A549 (cell line): ENCODE measurements at regions not wholly inside any gene's neighbourhood (a gene's known extent, or its start where the extent isn't known, plus 50 kb on each side); places are given as distances from the start of the nearest gene placed in this dataset.
A peak's percentile ranks its signal among the peaks of the same experiment; 100 is the strongest.

Experiments
- ATAC-seq, 2 experiments: fragments of 200-7000 bp in 1 of 2; fragments of >200 bp in 1 of 2; cut with Nextera tagmentation in 1 of 2; cut with Tn5 transposase in 1 of 2; 3 replicates each; pipeline versions ENCODE4 v1.8.0 to v1.9.1; 2018 to 2020; ENCODE audit warnings: mild to moderate bottlenecking in 1 of 2, moderate library complexity in 1 of 2
- CTCF ChIA-PET: fragments of 300-600 bp; sonication (Branson Sonifier 250); formaldehyde crosslinking; extraction: SDS; loops from one replicate; lab custom pipeline; 2021; ENCODE audit warnings: antibody characterized with exemption, inconsistent platforms; lab: Yijun Ruan, JAX
- POLR2A ChIA-PET: fragments of 350-600 bp; formaldehyde crosslinking; extraction: SDS; loops from one replicate; lab custom pipeline; 2021; ENCODE audit warnings: antibody characterized with exemption, inconsistent platforms; lab: Yijun Ruan, JAX
- DNase-seq, 2 experiments: peaks; one replicate each; pipeline versions ENCODE4 v3.0.0 to v3.0.0-alpha.2; 2011 to 2016; ENCODE audit warnings: low read depth in 1 of 2, low spot score in 1 of 2
- FAIRE-seq: peaks from 2 replicates; lab custom pipeline; 2011; peaks lifted over from hg19 to GRCh38; lab: Jason Lieb, UNC
- H3K27ac ChIP-seq, 2 experiments: fragments of >200 bp; sonication (Bioruptor Twin); formaldehyde crosslinking; 3 replicates each; pipeline ENCODE4 v1.5.1; 2016 to 2017
- H3K4me1 ChIP-seq: fragments of >200 bp; sonication (Bioruptor Twin); formaldehyde crosslinking; 3 replicates; pipeline ENCODE4 v1.6.1; 2016
- H3K4me2 ChIP-seq: fragments of >200 bp; sonication (Bioruptor Twin); formaldehyde crosslinking; 3 replicates; pipeline ENCODE4 v1.6.1; 2016
- H3K4me3 ChIP-seq: fragments of >200 bp; sonication (Bioruptor Twin); formaldehyde crosslinking; 3 replicates; pipeline ENCODE4 v1.5.1; 2016
- H3K9me3 ChIP-seq: fragments of >200 bp; sonication (Bioruptor Twin); formaldehyde crosslinking; 3 replicates; pipeline ENCODE4 v1.6.1; 2016
- ATOH8 ChIP-seq: fragments of 250-450 bp; sonication (Bioruptor Pico); IDR thresholded peaks from 2 replicates; pipeline ENCODE4 v1.5.0; 2020; ENCODE audit warnings: low read depth, mild to moderate bottlenecking, moderate library complexity
- BCL3 ChIP-seq: fragments of >200 bp; sonication (Bioruptor Twin); formaldehyde crosslinking; IDR thresholded peaks from 3 replicates; pipeline ENCODE4 v1.6.1; 2016
- CEBPB ChIP-seq, 2 experiments: fragments of >200 bp in 1 of 2; sonication (Bioruptor Twin) in 1 of 2; formaldehyde crosslinking in 1 of 2; IDR thresholded peaks; 2 replicates each; pipeline ENCODE4 v1.6.1; 2012 to 2016
- CTCF ChIP-seq: fragments of >200 bp; sonication (Bioruptor Twin); formaldehyde crosslinking; IDR thresholded peaks from 3 replicates; pipeline ENCODE4 v1.5.1; 2016
- EHF ChIP-seq: fragments of 250-450 bp; sonication (Bioruptor Pico); IDR thresholded peaks from 2 replicates; pipeline ENCODE4 v1.5.0; 2020; ENCODE audit warnings: mild to moderate bottlenecking
- EHMT2 ChIP-seq: fragments of 200-600 bp; sonication (generic); IDR thresholded peaks from 2 replicates; pipeline ENCODE4 v1.6.1; 2016; ENCODE audit warnings: antibody characterized with exemption, low read depth, mild to moderate bottlenecking, moderate library complexity
- ELK1 ChIP-seq: fragments of 150-350 bp; IDR thresholded peaks from 2 replicates; pipeline ENCODE4 v1.6.1; 2014; ENCODE audit warnings: low read depth, mild to moderate bottlenecking, low read length
- FOXS1 ChIP-seq: fragments of 250-450 bp; sonication (Bioruptor Pico); IDR thresholded peaks from 2 replicates; pipeline ENCODE4 v1.5.0; 2020; ENCODE audit warnings: mild to moderate bottlenecking, moderate library complexity
- HDAC2 ChIP-seq: fragments of 200-600 bp; sonication (generic); IDR thresholded peaks from 2 replicates; pipeline ENCODE4 v1.6.1; 2016
- HOXB5 ChIP-seq: fragments of 250-450 bp; sonication (Bioruptor Pico); IDR thresholded peaks from 2 replicates; pipeline ENCODE4 v1.5.0; 2020; ENCODE audit warnings: mild to moderate bottlenecking, moderate library complexity
- JUNB ChIP-seq: fragments of >200 bp; sonication (Bioruptor Twin); formaldehyde crosslinking; IDR thresholded peaks from 2 replicates; pipeline ENCODE4 v1.6.1; 2016
- KDM5A ChIP-seq: fragments of 200-600 bp; sonication (generic); IDR thresholded peaks from 2 replicates; pipeline ENCODE4 v1.6.1; 2016; ENCODE audit warnings: antibody characterized with exemption, mild to moderate bottlenecking
- MAFK ChIP-seq: fragments of 450-650 bp; IDR thresholded peaks from 2 replicates; pipeline ENCODE4 v1.6.1; 2014; ENCODE audit not compliant: partially characterized antibody
- MAX ChIP-seq: IDR thresholded peaks from 2 replicates; pipeline ENCODE4 v1.6.1; 2012
- MYC ChIP-seq: IDR thresholded peaks from 2 replicates; pipeline ENCODE4 v1.6.1; 2012; ENCODE audit warnings: mild to moderate bottlenecking, inconsistent platforms, low read length, improper control_type of control experiment, borderline replicate concordance
- NR3C1 ChIP-seq: fragments of >200 bp; sonication (Bioruptor Twin); formaldehyde crosslinking; IDR thresholded peaks from 3 replicates; pipeline ENCODE4 v1.6.1; 2017
- PHF8 ChIP-seq: fragments of 200-600 bp; sonication (generic); IDR thresholded peaks from 2 replicates; pipeline ENCODE4 v1.6.1; 2016; ENCODE audit warnings: low read depth, mild to moderate bottlenecking, antibody characterized with exemption, moderate library complexity, borderline replicate concordance
- RAD21 ChIP-seq, 2 experiments: fragments of >200 bp in 1 of 2; sonication (Bioruptor Twin) in 1 of 2; formaldehyde crosslinking in 1 of 2; IDR thresholded peaks in 1 of 2; conservative IDR thresholded peaks in 1 of 2; 2 replicates in 1 of 2; 3 replicates in 1 of 2; pipeline ENCODE4 v1.6.1; 2012 to 2018; ENCODE audit warnings: inconsistent platforms in 1 of 2
- RARB ChIP-seq: fragments of 250-450 bp; sonication (Bioruptor Pico); IDR thresholded peaks from 2 replicates; pipeline ENCODE4 v1.8.0; 2021; ENCODE audit warnings: mild to moderate bottlenecking, moderate library complexity
- RFX5 ChIP-seq: fragments of 450-650 bp; IDR thresholded peaks from 2 replicates; pipeline ENCODE4 v1.7.1; 2014; ENCODE audit warnings: antibody characterized with exemption, mild to moderate bottlenecking, moderate library complexity
- RNF2 ChIP-seq: fragments of 200-600 bp; sonication (generic); IDR thresholded peaks from 2 replicates; pipeline ENCODE4 v1.6.1; 2016; ENCODE audit warnings: low read depth, mild to moderate bottlenecking, antibody characterized with exemption, moderate library complexity, borderline replicate concordance
- SMC3 ChIP-seq: fragments of >200 bp; sonication (Bioruptor Twin); formaldehyde crosslinking; IDR thresholded peaks from 3 replicates; pipeline ENCODE4 v1.6.1; 2018; ENCODE audit warnings: inconsistent platforms
- TP53 ChIP-seq: fragments of 250-450 bp; sonication (Bioruptor Pico); IDR thresholded peaks from 2 replicates; pipeline ENCODE4 v1.5.0; 2021; ENCODE audit warnings: mild to moderate bottlenecking, moderate library complexity
- USF2 ChIP-seq: fragments of 450-650 bp; IDR thresholded peaks from 2 replicates; pipeline ENCODE4 v1.6.1; 2014; ENCODE audit warnings: antibody characterized with exemption
- ZSCAN20 ChIP-seq: fragments of 250-450 bp; sonication (Bioruptor Pico); IDR thresholded peaks from 2 replicates; pipeline ENCODE4 v1.8.0; 2022; ENCODE audit warnings: mild to moderate bottlenecking, moderate library complexity
- WGBS: methylation state at CpG from one replicate; pipeline ENCODE4 v1.1.6; 2017; ENCODE audit errors: missing lambda C conversion rate; 5-methylcytosine and 5-hydroxymethylcytosine counted together
- TF ChIP-seq, protein P1 (sequence below): fragments of >200 bp; sonication (Bioruptor Twin); formaldehyde crosslinking; IDR thresholded peaks from 2 replicates; pipeline ENCODE4 v1.6.1; 2016

DNA sequence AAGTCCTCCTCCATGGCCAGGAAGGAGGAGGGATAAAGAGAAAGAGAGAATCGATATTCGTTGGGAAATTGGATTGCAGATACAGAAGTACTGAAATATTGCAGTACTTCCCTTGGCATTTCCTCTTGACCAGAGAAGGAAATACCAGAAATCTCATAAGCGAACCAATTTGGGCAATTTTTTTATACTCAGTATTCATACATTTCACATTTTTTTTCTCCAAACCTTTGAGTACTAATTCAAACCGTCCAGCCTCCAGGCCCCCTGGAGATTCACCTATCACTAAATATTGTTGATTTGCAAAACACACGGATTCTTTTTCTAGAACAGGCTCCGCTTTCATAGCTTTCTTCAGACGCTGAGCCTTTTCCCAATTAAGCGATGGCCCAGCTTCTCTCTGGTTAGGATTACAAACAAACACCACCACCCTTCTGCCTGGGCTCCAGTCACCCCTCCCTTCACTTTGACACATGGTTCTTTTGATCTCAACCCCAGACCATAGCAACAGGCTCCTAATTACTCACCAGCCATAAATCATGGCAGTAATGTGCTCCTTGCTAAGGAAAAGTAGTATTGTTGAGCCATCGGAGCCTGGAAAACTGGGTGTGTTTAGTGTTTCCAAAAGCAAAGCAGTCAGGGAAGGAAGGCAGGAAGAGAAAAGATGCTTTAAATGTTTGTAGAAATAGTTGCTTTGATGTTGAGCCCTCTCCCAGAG lies 138.4 kb upstream of the CCDC68 start:
- Histone ChIP-seq H3K4me2 (0 out of 3 replicates have a peak overlapping the region, but pooled peaks have one; percentile 17), H3K4me1 (peaks cover 40% of the 10 kb centered on the region), H3K27ac (peak overlapping the region in 1 of 2 experiments; percentile 22; a peak in 3 of 6 replicates), H3K4me3 (no peak overlapping the region), H3K9me3 (no peaks in the 10 kb centered on the region)
- DNase-seq (peak in 1 of 2 experiments; percentile 21), ATAC-seq (no peak), FAIRE-seq (no peak)
- TF ChIP-seq SMC3 (no peak), CEBPB (IDR thresholded peaks at IDR 0.05) (no peak), HDAC2 (no peak), ZSCAN20 (no peak), TP53 (CRISPR knock-in tag) (no peak), RAD21 (conservative IDR thresholded peaks at IDR 0.05 in 1 of 2, IDR thresholded peaks at IDR 0.05 in 1 of 2) (no peak), MAFK (no peak), RARB (no peak), MYC (no peak), NR3C1 (no peak), FOXS1 (no peak), MAX (no peak), HOXB5 (CRISPR knock-in tag) (no peak), JUNB (no peak), EHF (CRISPR knock-in tag) (no peak), ATOH8 (CRISPR knock-in tag) (no peak), RNF2 (no peak)
- TF ChIP-seq, protein P1, sequence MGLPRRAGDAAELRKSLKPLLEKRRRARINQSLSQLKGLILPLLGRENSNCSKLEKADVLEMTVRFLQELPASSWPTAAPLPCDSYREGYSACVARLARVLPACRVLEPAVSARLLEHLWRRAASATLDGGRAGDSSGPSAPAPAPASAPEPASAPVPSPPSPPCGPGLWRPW, result no peak
- POLR2A ChIA-PET, result no interaction called here
- WGBS, result 89% methylated on average over 9 of the region's 9 CpGs
- CTCF ChIA-PET, result interaction anchor here (0.6 to 2.2 kb wide), 2 partner anchors 137 to 149 kb away, joined by 3 to 4 read pairs; no protein-coding TSS in a partner anchor

- TF ChIP-seq RAD21 (conservative IDR thresholded peaks at IDR 0.05 in 1 of 2, IDR thresholded peaks at IDR 0.05 in 1 of 2) (peak; percentile 58 to 71), ELK1 (no peak), USF2 (peak; percentile 49), HDAC2 (no peak), RNF2 (no peak), RFX5 (no peak), EHMT2 (no peak), PHF8 (no peak), HOXB5 (CRISPR knock-in tag) (no peak), CTCF (peak; percentile 40), KDM5A (no peak), SMC3 (peak; percentile 39), BCL3 (no peak)
- Histone ChIP-seq H3K4me3 (no peak overlapping the region), H3K9me3 (no peaks in the 10 kb centered on the region), H3K4me2 (no peak overlapping the region), H3K27ac (peak overlapping the region in 1 of 2 experiments; percentile 22; a peak in 3 of 6 replicates), H3K4me1 (peaks cover 31% of the 10 kb centered on the region)
- ATAC-seq (peak; percentile 86 to 91; a peak in 5 of 6 replicates), DNase-seq (peak; percentile 22 to 75), FAIRE-seq (no peak)
- ChIA-PET CTCF (interaction anchor here (0.5 to 2.2 kb wide), 5 partner anchors 18 to 1480 kb away, joined by 3 to 4 read pairs (median 3); no protein-coding TSS in a partner anchor), POLR2A (no interaction called here)
- WGBS, result 33% methylated on average over 10 of the region's 10 CpGs
These were observed 137.1 kb upstream of the CCDC68 start for GRCh38 chr18:55096263-55096951.
